H1 (cell line): ENCODE measurements at regions not wholly inside any gene's neighbourhood (a gene's known extent, or its start where the extent isn't known, plus 50 kb on each side); places are given as distances from the start of the nearest gene placed in this dataset.

ENCODE experiments used
- BCL11A ChIP-seq, 2 experiments: IDR thresholded peaks; one replicate each; pipeline ENCODE4 v1.6.1; 2011; ENCODE audit warnings: low read depth in 2 of 2, low read length in 2 of 2, mild to moderate bottlenecking in 2 of 2
- CHD7 ChIP-seq: fragments of 300-600 bp; sonication (generic); IDR thresholded peaks from 2 replicates; pipeline ENCODE4 v1.7.1; 2012; ENCODE audit warnings: low read length, moderate library complexity, mild to moderate bottlenecking, inconsistent platforms; ENCODE audit not compliant: insufficient replicate concordance
- E2F6 ChIP-seq: IDR thresholded peaks from 2 replicates; pipeline ENCODE4 v1.6.1; 2012; ENCODE audit warnings: inconsistent platforms
- GABPA ChIP-seq: IDR thresholded peaks from 2 replicates; pipeline ENCODE4 v1.6.1; 2011; ENCODE audit warnings: mild to moderate bottlenecking, low read length, moderate library complexity, borderline replicate concordance; ENCODE audit not compliant: insufficient read depth
- NRF1 ChIP-seq: IDR thresholded peaks from 2 replicates; pipeline ENCODE4 v1.6.1; 2011; ENCODE audit warnings: mild to moderate bottlenecking, low read depth, low read length, improper control_type of control experiment
- RBBP5 ChIP-seq: IDR thresholded peaks from 2 replicates; pipeline ENCODE4 v1.7.1; 2012; ENCODE audit warnings: low read depth, mild to moderate bottlenecking, inconsistent platforms, low read length, moderate library complexity, borderline replicate concordance
- SP4 ChIP-seq: IDR thresholded peaks from 2 replicates; pipeline ENCODE4 v1.6.1; 2012; ENCODE audit warnings: low read length, inconsistent platforms
- SUZ12 ChIP-seq: fragments of 200-600 bp; sonication (generic); IDR thresholded peaks from 2 replicates; pipeline ENCODE4 v1.6.1; 2012; ENCODE audit warnings: mild to moderate bottlenecking, inconsistent platforms, low read length, moderate library complexity, mixed read lengths
- TCF12 ChIP-seq: IDR thresholded peaks from 2 replicates; pipeline ENCODE4 v1.6.1; 2011; ENCODE audit warnings: low read depth, mild to moderate bottlenecking, low read length

- no peak for TF ChIP-seq CHD7
- no peak for TF ChIP-seq E2F6
- TF ChIP-seq BCL11A (IDR thresholded peaks at IDR 0.05; ENCODE audit: low read depth in 2 of 2, low read length in 2 of 2) = no peak
- no peak for TF ChIP-seq TCF12
- TF ChIP-seq RBBP5 = no peak
- TF ChIP-seq GABPA = no peak
- TF ChIP-seq NRF1 = no peak
- TF ChIP-seq SUZ12 = no peak
- no peak for TF ChIP-seq SP4
Measured at GRCh38 chrX:69073241-69073640, 92.0 kb downstream of the PJA1 start (continued).
